GM23248 (cell line): ENCODE measurements at regions not wholly inside any gene's neighbourhood (a gene's known extent, or its start where the extent isn't known, plus 50 kb on each side); places are given as distances from the start of the nearest gene placed in this dataset.

Source experiments
- DNase-seq: peaks from one replicate; pipeline ENCODE4 v3.0.0-alpha.2; 2015
- H2AFZ ChIP-seq: fragments of 200-600 bp; sonication (generic); 2 replicates; pipeline ENCODE4 v1.6.1; 2016; ENCODE audit warnings: antibody characterized with exemption
- H3F3A ChIP-seq: fragments of 200-600 bp; sonication (generic); 2 replicates; pipeline ENCODE4 v1.6.1; 2016; ENCODE audit warnings: mild to moderate bottlenecking, antibody characterized with exemption, mixed run types; ENCODE audit not compliant: insufficient read depth
- H3K27ac ChIP-seq: fragments of 200-600 bp; sonication (generic); 2 replicates; pipeline ENCODE4 v1.5.1; 2016; ENCODE audit warnings: mild to moderate bottlenecking
- H3K27me3 ChIP-seq: fragments of 200-600 bp; sonication (generic); replicated peaks from 2 replicates; pipeline ENCODE4 v1.6.1; 2016; ENCODE audit warnings: mild to moderate bottlenecking; ENCODE audit not compliant: insufficient read depth
- H3K36me3 ChIP-seq: fragments of 200-600 bp; sonication (generic); 2 replicates; pipeline ENCODE4 v1.6.1; 2016; ENCODE audit warnings: low read depth, mild to moderate bottlenecking
- H3K4me1 ChIP-seq: fragments of 200-600 bp; sonication (generic); 2 replicates; pipeline ENCODE4 v1.6.1; 2016; ENCODE audit warnings: mild to moderate bottlenecking; ENCODE audit not compliant: insufficient read depth
- H3K4me2 ChIP-seq: fragments of 200-600 bp; sonication (generic); one replicate; pipeline ENCODE4 v1.6.1; 2016; ENCODE audit warnings: mild to moderate bottlenecking; ENCODE audit not compliant: unreplicated experiment
- H3K4me3 ChIP-seq: fragments of 200-600 bp; sonication (generic); 2 replicates; pipeline ENCODE4 v1.5.1; 2016; ENCODE audit warnings: mild to moderate bottlenecking
- H3K79me2 ChIP-seq: fragments of 200-600 bp; sonication (generic); 2 replicates; pipeline ENCODE4 v1.6.1; 2016; ENCODE audit warnings: mild to moderate bottlenecking; ENCODE audit not compliant: insufficient read depth
- H3K9ac ChIP-seq: fragments of 200-600 bp; sonication (generic); 2 replicates; pipeline ENCODE4 v1.6.1; 2016; ENCODE audit warnings: mild to moderate bottlenecking
- H3K9me2 ChIP-seq: fragments of 200-600 bp; sonication (generic); 2 replicates; pipeline ENCODE4 v1.6.1; 2016; ENCODE audit warnings: mixed run types, mild to moderate bottlenecking, moderate library complexity; ENCODE audit not compliant: insufficient read depth
- H3K9me3 ChIP-seq: fragments of 200-600 bp; sonication (generic); one replicate; pipeline ENCODE4 v1.6.1; 2017; ENCODE audit warnings: low read depth
- H4K20me1 ChIP-seq: fragments of 200-600 bp; sonication (generic); 2 replicates; pipeline ENCODE4 v1.6.0; 2016; ENCODE audit not compliant: insufficient read depth
- EZH2 ChIP-seq: fragments of 200-600 bp; sonication (generic); IDR thresholded peaks from 2 replicates; pipeline ENCODE4 v1.6.1; 2018; ENCODE audit warnings: antibody characterized with exemption, mild to moderate bottlenecking; ENCODE audit not compliant: insufficient read depth, poor library complexity, severe bottlenecking
- EZH2phosphoT487 ChIP-seq: fragments of 200-600 bp; sonication (generic); IDR thresholded peaks from 2 replicates; pipeline ENCODE4 v1.6.1; 2018; ENCODE audit warnings: antibody characterized with exemption, moderate library complexity, mild to moderate bottlenecking, low read depth; ENCODE audit not compliant: insufficient read depth
- WGBS, 2 experiments: methylation state at CpG; one replicate each; pipeline ENCODE4 v1.1.6; 2015 to 2017; ENCODE audit warnings: low lambda C conversion rate in 2 of 2, low coverage in 1 of 2; ENCODE audit errors: missing lambda C conversion rate in 2 of 2; 5-methylcytosine and 5-hydroxymethylcytosine counted together
- in situ Hi-C: fragments of 300-500 bp; cut with MboI; formaldehyde crosslinking; loops from 2 replicates; pipeline ENCODE4 v1.15.0; 2020

- 21 to 30% methylated on average over 5 of the region's 5 CpGs for WGBS, 2 experiments
- H3K36me3 ChIP-seq, result no peaks in the 10 kb centered on the region; the same call in 1 of the 2 replicates
- H3K4me1 ChIP-seq, result no peaks in the 10 kb centered on the region
- no peak for TF ChIP-seq EZH2
- no peak for TF ChIP-seq EZH2phosphoT487
- H2AFZ ChIP-seq, result no peak overlapping the region
- no peak overlapping the region for H3K4me2 ChIP-seq
- H3K9me3 ChIP-seq, result no peaks in the 10 kb centered on the region
- no peak overlapping the region for H3K4me3 ChIP-seq
- no peak for DNase-seq
- H3K9me2 ChIP-seq, result no peaks in the 10 kb centered on the region
- no peaks in the 10 kb centered on the region for H3K79me2 ChIP-seq
- H4K20me1 ChIP-seq, result no peaks in the 10 kb centered on the region
- no peaks in the 10 kb centered on the region for H3F3A ChIP-seq
- no peak overlapping the region for H3K9ac ChIP-seq
- in situ Hi-C loops, result no loop called here
- H3K27me3 ChIP-seq, result peaks cover 13% of the 10 kb centered on the region
- no peak overlapping the region for H3K27ac ChIP-seq
Observed at GRCh38 chr2:23243073-23243659, 141.8 kb upstream of the KLHL29 start.

- TF ChIP-seq EZH2phosphoT487 (no peak), EZH2 (no peak)
- in situ Hi-C loops, result no loop called here
- DNase-seq, result no peak
- no peaks in the 10 kb centered on the region for H3K9me2 ChIP-seq
- H3K4me2 ChIP-seq, result no peak overlapping the region
- no peak overlapping the region for H3K4me3 ChIP-seq
- H3K27ac ChIP-seq, result no peak overlapping the region
- no peaks in the 10 kb centered on the region for H3K79me2 ChIP-seq
- no peaks in the 10 kb centered on the region; the same call in 1 of the 2 replicates for H3K27me3 ChIP-seq
- H2AFZ ChIP-seq, result no peak overlapping the region
- H3F3A ChIP-seq, result peaks cover 1% of the 10 kb centered on the region; the same call in 1 of the 2 replicates
- 40 to 55% methylated on average over 1 of the region's 1 CpG for WGBS, 2 experiments
- no peak overlapping the region for H3K9ac ChIP-seq
- no peaks in the 10 kb centered on the region for H4K20me1 ChIP-seq
- H3K9me3 ChIP-seq, result no peaks in the 10 kb centered on the region
- peaks cover 9% of the 10 kb centered on the region for H3K4me1 ChIP-seq
- H3K36me3 ChIP-seq, result no peaks in the 10 kb centered on the region; the same call in 1 of the 2 replicates
Observed at GRCh38 chr2:23244617-23245016, 140.4 kb upstream of the KLHL29 start.

- Histone ChIP-seq H3K4me2 (no peak overlapping the region), H3K36me3 (no peaks in the 10 kb centered on the region; the same call in 1 of the 2 replicates), H3K27ac (no peak overlapping the region), H3K9ac (no peak overlapping the region), H3K9me3 (no peaks in the 10 kb centered on the region), H3K27me3 (no peaks in the 10 kb centered on the region), H3K4me1 (peaks cover 16% of the 10 kb centered on the region), H3K9me2 (no peaks in the 10 kb centered on the region), H2AFZ (no peak overlapping the region), H3K4me3 (no peak overlapping the region), H3F3A (peaks cover 5% of the 10 kb centered on the region; the same call in 1 of the 2 replicates), H4K20me1 (no peaks in the 10 kb centered on the region), H3K79me2 (no peaks in the 10 kb centered on the region)
- in situ Hi-C loops, result no loop called here
- no peak for DNase-seq
- TF ChIP-seq EZH2phosphoT487 (no peak), EZH2 (no peak)
- WGBS, 2 experiments, result 50 to 53% methylated on average over 4 of the region's 4 CpGs
Observed at GRCh38 chr2:23246992-23247683, 137.8 kb upstream of the KLHL29 start.

GRCh38 chr2:23248667-23249066, 136.3 kb upstream of the KLHL29 start:
- H3K4me2 ChIP-seq, result no peak overlapping the region
- H4K20me1 ChIP-seq, result no peaks in the 10 kb centered on the region
- peak overlapping the region; percentile 51 for H3K27ac ChIP-seq
- no peaks in the 10 kb centered on the region for H3K9me2 ChIP-seq
- H2AFZ ChIP-seq, result no peak overlapping the region
- H3K79me2 ChIP-seq, result no peaks in the 10 kb centered on the region
- H3K27me3 ChIP-seq, result no peaks in the 10 kb centered on the region
- in situ Hi-C loops, result no loop called here
- no peaks in the 10 kb centered on the region for H3K9me3 ChIP-seq
- no peak for TF ChIP-seq EZH2phosphoT487
- TF ChIP-seq EZH2, result no peak
- 8 to 10% methylated on average over 1 of the region's 1 CpG for WGBS, 2 experiments
- H3K9ac ChIP-seq, result no peak overlapping the region
- no peaks in the 10 kb centered on the region; the same call in 1 of the 2 replicates for H3K36me3 ChIP-seq
- DNase-seq, result no peak
- peaks cover 16% of the 10 kb centered on the region for H3K4me1 ChIP-seq
- no peak overlapping the region for H3K4me3 ChIP-seq
- peaks cover 5% of the 10 kb centered on the region; the same call in 1 of the 2 replicates for H3F3A ChIP-seq
